ENCODE measurements at regions not wholly inside any gene's neighbourhood (a gene's known extent, or its start where the extent isn't known, plus 50 kb on each side); places are given as distances from the start of the nearest gene placed in this dataset.

DNA sequence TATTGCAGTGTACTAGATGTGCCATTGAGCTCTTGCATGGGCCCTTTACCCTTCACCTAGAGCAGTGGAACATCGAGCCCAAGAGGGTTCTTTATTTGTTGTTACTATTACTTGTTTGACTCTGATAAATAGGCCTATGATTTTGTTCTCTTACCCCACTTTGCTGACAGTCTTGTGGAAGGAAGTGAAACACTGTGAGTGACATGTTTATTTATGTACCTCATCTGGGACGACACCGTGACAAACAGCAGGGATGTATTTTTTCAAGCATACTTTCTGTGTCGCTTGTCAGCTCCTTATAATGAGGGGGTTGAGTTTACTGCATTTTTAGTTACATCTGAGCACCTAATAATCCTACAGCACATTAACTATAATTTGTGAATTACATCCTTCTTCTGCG lies 1010.3 kb upstream of the TENM4 start:
- H3K4ac ChIP-seq (ENCODE audit: low read length): no peak overlapping the region

DNA sequence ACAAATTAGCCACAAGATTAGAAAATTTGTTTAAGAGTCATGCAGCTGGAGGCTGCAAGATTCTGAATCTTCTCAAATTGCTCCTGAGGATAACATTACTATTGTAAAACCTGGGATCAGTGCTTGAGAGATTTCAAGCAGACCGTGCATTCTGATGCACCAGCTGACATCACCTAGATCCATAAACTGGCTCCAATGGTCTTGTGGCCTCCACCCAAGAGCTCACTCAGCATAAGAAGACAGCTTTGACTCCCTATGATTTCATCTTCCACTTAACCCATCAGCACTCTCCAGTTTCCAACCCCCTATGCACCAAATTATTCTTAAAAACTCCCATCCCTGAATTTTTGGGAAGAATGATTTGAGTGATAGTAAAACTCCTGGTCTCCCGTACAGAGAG lies 1007.9 kb upstream of the TENM4 start:
- H3K4ac ChIP-seq (ENCODE audit: low read length): no peak overlapping the region
- H2BK5ac ChIP-seq (ENCODE audit: low read length): no peak overlapping the region
- no peaks in the 10 kb centered on the region for H3K79me1 ChIP-seq (ENCODE audit: low read depth, low read length)
- no peaks in the 10 kb centered on the region for H3K4me1 ChIP-seq (ENCODE audit: control insufficient read depth in 2 of 2, insufficient read depth in 1 of 2, low read depth in 1 of 2, low read length in 2 of 2)
- H3K36me3 ChIP-seq (replicated peaks in 1 of 2; ENCODE audit: control insufficient read depth in 2 of 2, insufficient read depth in 2 of 2, low read length in 2 of 2): no peaks in the 10 kb centered on the region
- no peak overlapping the region for H4K91ac ChIP-seq (ENCODE audit: low read depth, low read length, poor library complexity)
- no peak overlapping the region for H2BK12ac ChIP-seq (ENCODE audit: low read length)
- no peak overlapping the region for H3K27ac ChIP-seq (replicated peaks; ENCODE audit: low read length)
- H2AFZ ChIP-seq (ENCODE audit: low read length): no peak overlapping the region
- H3K27me3 ChIP-seq (ENCODE audit: control insufficient read depth in 3 of 3, insufficient read depth in 3 of 3, low read depth in 1 of 3, low read length in 3 of 3): no peaks in the 10 kb centered on the region
- H2BK120ac ChIP-seq (ENCODE audit: low read depth, low read length): no peak overlapping the region
- H3K14ac ChIP-seq (ENCODE audit: low read length): no peak overlapping the region
- H3K4me2 ChIP-seq (ENCODE audit: insufficient read depth, low read length, poor library complexity, severe bottlenecking): no peak overlapping the region
- no peak overlapping the region for H4K8ac ChIP-seq (ENCODE audit: low read depth, low read length)
- H3K9me3 ChIP-seq (replicated peaks in 1 of 2; ENCODE audit: control insufficient read depth in 2 of 2, insufficient read depth in 1 of 2, low read depth in 1 of 2, low read length in 2 of 2): no peaks in the 10 kb centered on the region
- H2BK15ac ChIP-seq (ENCODE audit: low read length): no peak overlapping the region
- H3K18ac ChIP-seq (ENCODE audit: low read length): no peak overlapping the region
- no peak overlapping the region for H3K23ac ChIP-seq (ENCODE audit: low read depth, low read length, poor library complexity)
- H2AK5ac ChIP-seq (ENCODE audit: low read depth, low read length): no peak overlapping the region
- no CpG with 5 or more reads among the region's 2 CpGs for WGBS, 2 donors (ENCODE audit: extremely low coverage in 2 of 2, insufficient read length in 2 of 2, insufficient replicate concordance in 1 of 2)
- H3K9ac ChIP-seq (ENCODE audit: low read depth, low read length, poor library complexity): no peak overlapping the region
- DNase-seq (ENCODE audit: low spot score): no peak
- no peak overlapping the region for H3K4me3 ChIP-seq (ENCODE audit: low read length in 2 of 2)

More for the DNA sequence above, 1010.3 kb upstream of the TENM4 start:
- Histone ChIP-seq H3K4me2 (ENCODE audit: insufficient read depth, low read length, poor library complexity, severe bottlenecking) (no peak overlapping the region), H3K9ac (ENCODE audit: low read depth, low read length, poor library complexity) (no peak overlapping the region), H3K4me1 (ENCODE audit: control insufficient read depth in 2 of 2, insufficient read depth in 1 of 2, low read depth in 1 of 2, low read length in 2 of 2) (no peaks in the 10 kb centered on the region), H2AK5ac (ENCODE audit: low read depth, low read length) (no peak overlapping the region), H3K14ac (ENCODE audit: low read length) (no peak overlapping the region), H2BK15ac (ENCODE audit: low read length) (no peak overlapping the region), H3K4me3 (ENCODE audit: low read length in 2 of 2) (no peak overlapping the region), H3K23ac (ENCODE audit: low read depth, low read length, poor library complexity) (no peak overlapping the region), H3K79me1 (ENCODE audit: low read depth, low read length) (no peaks in the 10 kb centered on the region), H2BK12ac (ENCODE audit: low read length) (no peak overlapping the region), H2BK5ac (ENCODE audit: low read length) (no peak overlapping the region), H3K27me3 (ENCODE audit: control insufficient read depth in 3 of 3, insufficient read depth in 3 of 3, low read depth in 1 of 3, low read length in 3 of 3) (no peaks in the 10 kb centered on the region), H3K9me3 (replicated peaks in 1 of 2; ENCODE audit: control insufficient read depth in 2 of 2, insufficient read depth in 1 of 2, low read depth in 1 of 2, low read length in 2 of 2) (no peaks in the 10 kb centered on the region), H3K27ac (replicated peaks; ENCODE audit: low read length) (no peak overlapping the region), H2AFZ (ENCODE audit: low read length) (no peak overlapping the region), H4K91ac (ENCODE audit: low read depth, low read length, poor library complexity) (no peak overlapping the region), H4K8ac (ENCODE audit: low read depth, low read length) (no peak overlapping the region), H2BK120ac (ENCODE audit: low read depth, low read length) (no peak overlapping the region), H3K18ac (ENCODE audit: low read length) (no peak overlapping the region), H3K36me3 (replicated peaks in 1 of 2; ENCODE audit: control insufficient read depth in 2 of 2, insufficient read depth in 2 of 2, low read length in 2 of 2) (no peaks in the 10 kb centered on the region)
- DNase-seq (ENCODE audit: low spot score): no peak
- whole genome bisulfite sequencing, 2 donors (ENCODE audit: extremely low coverage in 2 of 2, insufficient read length in 2 of 2, insufficient replicate concordance in 1 of 2): no CpG with 5 or more reads among the region's 5 CpGs

DNA sequence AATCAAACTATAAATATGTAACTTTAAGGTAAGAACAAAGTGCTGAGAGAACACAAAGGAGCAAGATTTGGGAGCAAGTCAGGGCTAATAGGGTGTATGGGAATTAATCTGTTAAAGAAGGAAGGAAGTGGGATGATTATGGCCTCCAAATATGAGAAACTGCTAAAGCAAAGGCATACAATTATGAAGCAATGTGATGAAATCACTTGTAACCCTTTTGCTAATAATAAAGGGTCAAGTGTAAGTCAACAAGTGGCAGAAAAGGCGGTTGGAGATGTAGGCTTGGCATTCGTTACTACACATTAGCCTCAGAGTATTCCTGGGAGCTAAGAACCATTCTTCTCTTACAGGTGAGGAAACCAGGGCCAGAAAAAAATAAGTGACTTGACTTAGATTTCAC lies 1002.3 kb upstream of the TENM4 start:
- no peaks in the 10 kb centered on the region for H3K9me3 ChIP-seq (replicated peaks in 1 of 2; ENCODE audit: control insufficient read depth in 2 of 2, insufficient read depth in 1 of 2, low read depth in 1 of 2, low read length in 2 of 2)
- no peak overlapping the region for H2BK120ac ChIP-seq (ENCODE audit: low read depth, low read length)
- no peak overlapping the region for H3K4ac ChIP-seq (ENCODE audit: low read length)
- no peak overlapping the region for H3K14ac ChIP-seq (ENCODE audit: low read length)
- no peak overlapping the region for H3K27ac ChIP-seq (replicated peaks; ENCODE audit: low read length)
- H3K4me1 ChIP-seq (ENCODE audit: control insufficient read depth in 2 of 2, insufficient read depth in 1 of 2, low read depth in 1 of 2, low read length in 2 of 2): peaks cover 0 to 8% of the 10 kb centered on the region in 2 donors
- no peak overlapping the region for H3K9ac ChIP-seq (ENCODE audit: low read depth, low read length, poor library complexity)
- DNase-seq (ENCODE audit: low spot score): no peak
- no CpG with 5 or more reads among the region's 2 CpGs for WGBS, 2 donors (ENCODE audit: extremely low coverage in 2 of 2, insufficient read length in 2 of 2, insufficient replicate concordance in 1 of 2)
- H2AK5ac ChIP-seq (ENCODE audit: low read depth, low read length): no peak overlapping the region
- no peak overlapping the region for H2BK5ac ChIP-seq (ENCODE audit: low read length)
- H3K18ac ChIP-seq (ENCODE audit: low read length): no peak overlapping the region
- H4K91ac ChIP-seq (ENCODE audit: low read depth, low read length, poor library complexity): no peak overlapping the region
- no peak overlapping the region for H2BK12ac ChIP-seq (ENCODE audit: low read length)
- no peaks in the 10 kb centered on the region for H3K36me3 ChIP-seq (replicated peaks in 1 of 2; ENCODE audit: control insufficient read depth in 2 of 2, insufficient read depth in 2 of 2, low read length in 2 of 2)
- no peak overlapping the region for H4K8ac ChIP-seq (ENCODE audit: low read depth, low read length)
- no peak overlapping the region for H2AFZ ChIP-seq (ENCODE audit: low read length)
- H3K4me2 ChIP-seq (ENCODE audit: insufficient read depth, low read length, poor library complexity, severe bottlenecking): no peak overlapping the region
- H3K4me3 ChIP-seq (ENCODE audit: low read length in 2 of 2): no peak overlapping the region
- no peak overlapping the region for H2BK15ac ChIP-seq (ENCODE audit: low read length)
- no peaks in the 10 kb centered on the region for H3K27me3 ChIP-seq (ENCODE audit: control insufficient read depth in 3 of 3, insufficient read depth in 3 of 3, low read depth in 1 of 3, low read length in 3 of 3)
- H3K23ac ChIP-seq (ENCODE audit: low read depth, low read length, poor library complexity): no peak overlapping the region
- no peaks in the 10 kb centered on the region for H3K79me1 ChIP-seq (ENCODE audit: low read depth, low read length)

DNA sequence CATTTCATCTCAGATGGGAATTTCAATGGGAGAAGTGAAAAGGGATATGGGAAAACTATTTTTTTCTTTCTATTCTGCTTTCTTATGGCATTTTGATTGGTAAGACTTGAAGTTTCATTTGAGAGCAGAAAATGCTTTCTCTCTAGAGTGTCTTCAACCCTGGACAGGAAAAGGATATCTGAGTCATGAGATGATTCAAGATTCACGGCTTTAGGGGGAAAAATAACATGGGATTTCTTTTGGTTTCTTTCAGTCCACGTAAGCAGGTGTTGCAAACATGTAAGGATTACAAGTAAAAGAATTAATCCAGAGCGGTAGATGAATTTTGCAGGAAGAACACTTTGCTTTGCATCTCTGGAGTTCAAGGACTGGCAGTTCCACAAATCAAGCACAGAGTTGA lies 1001.0 kb upstream of the TENM4 start:
- DNase-seq (ENCODE audit: low spot score): no peak
- WGBS, 2 donors (ENCODE audit: extremely low coverage in 2 of 2, insufficient read length in 2 of 2, insufficient replicate concordance in 1 of 2): no CpG with 5 or more reads among the region's 3 CpGs
- no peak overlapping the region for H3K14ac ChIP-seq (ENCODE audit: low read length)
- H3K36me3 ChIP-seq (replicated peaks in 1 of 2; ENCODE audit: control insufficient read depth in 2 of 2, insufficient read depth in 2 of 2, low read length in 2 of 2): no peaks in the 10 kb centered on the region
- H2BK15ac ChIP-seq (ENCODE audit: low read length): no peak overlapping the region
- no peak overlapping the region for H3K4me3 ChIP-seq (ENCODE audit: low read length in 2 of 2)
- no peak overlapping the region for H2BK120ac ChIP-seq (ENCODE audit: low read depth, low read length)
- no peak overlapping the region for H3K18ac ChIP-seq (ENCODE audit: low read length)
- no peaks in the 10 kb centered on the region for H3K9me3 ChIP-seq (replicated peaks in 1 of 2; ENCODE audit: control insufficient read depth in 2 of 2, insufficient read depth in 1 of 2, low read depth in 1 of 2, low read length in 2 of 2)
- H3K23ac ChIP-seq (ENCODE audit: low read depth, low read length, poor library complexity): no peak overlapping the region
- no peak overlapping the region for H3K4me2 ChIP-seq (ENCODE audit: insufficient read depth, low read length, poor library complexity, severe bottlenecking)
- no peaks in the 10 kb centered on the region for H3K79me1 ChIP-seq (ENCODE audit: low read depth, low read length)
- H3K27ac ChIP-seq (replicated peaks; ENCODE audit: low read length): no peak overlapping the region
- H2BK5ac ChIP-seq (ENCODE audit: low read length): no peak overlapping the region
- no peak overlapping the region for H4K91ac ChIP-seq (ENCODE audit: low read depth, low read length, poor library complexity)
- H2AK5ac ChIP-seq (ENCODE audit: low read depth, low read length): no peak overlapping the region
- no peak overlapping the region for H3K9ac ChIP-seq (ENCODE audit: low read depth, low read length, poor library complexity)
- H3K4me1 ChIP-seq (ENCODE audit: control insufficient read depth in 2 of 2, insufficient read depth in 1 of 2, low read depth in 1 of 2, low read length in 2 of 2): peaks cover 0 to 8% of the 10 kb centered on the region in 2 donors
- H2AFZ ChIP-seq (ENCODE audit: low read length): no peak overlapping the region
- no peaks in the 10 kb centered on the region for H3K27me3 ChIP-seq (ENCODE audit: control insufficient read depth in 3 of 3, insufficient read depth in 3 of 3, low read depth in 1 of 3, low read length in 3 of 3)
- no peak overlapping the region for H2BK12ac ChIP-seq (ENCODE audit: low read length)
- no peak overlapping the region for H3K4ac ChIP-seq (ENCODE audit: low read length)
- no peak overlapping the region for H4K8ac ChIP-seq (ENCODE audit: low read depth, low read length)
